Effector CD8-positive, alpha-beta T cell (primary cell): ENCODE measurements at regions not wholly inside any gene's neighbourhood (a gene's known extent, or its start where the extent isn't known, plus 50 kb on each side); places are given as distances from the start of the nearest gene placed in this dataset.

ENCODE experiments used
- DNase-seq: peaks from one replicate; lab custom pipeline; 2025; lab: John Stamatoyannopoulos, UW

DNA sequence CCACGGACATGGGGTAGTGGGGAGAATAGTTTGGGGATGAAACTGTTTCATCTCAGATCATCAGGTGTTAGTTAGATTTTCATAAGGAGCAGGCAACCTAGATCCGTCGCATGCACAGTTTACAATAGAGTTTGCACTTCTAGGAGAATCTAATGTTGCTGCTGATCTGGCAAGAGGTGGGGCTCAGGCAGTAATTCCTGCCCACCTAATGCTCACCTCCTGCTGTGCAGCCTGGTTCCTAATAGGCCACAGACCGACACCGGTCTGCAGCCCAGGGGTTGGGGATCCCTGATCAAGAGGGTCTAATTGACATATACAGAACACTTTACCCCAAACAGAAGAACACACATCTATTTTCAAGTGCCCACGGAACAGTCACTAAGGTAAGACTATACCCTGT is 275.1 kb downstream of the PTPRU start:
- no peak for DNase-seq

DNA sequence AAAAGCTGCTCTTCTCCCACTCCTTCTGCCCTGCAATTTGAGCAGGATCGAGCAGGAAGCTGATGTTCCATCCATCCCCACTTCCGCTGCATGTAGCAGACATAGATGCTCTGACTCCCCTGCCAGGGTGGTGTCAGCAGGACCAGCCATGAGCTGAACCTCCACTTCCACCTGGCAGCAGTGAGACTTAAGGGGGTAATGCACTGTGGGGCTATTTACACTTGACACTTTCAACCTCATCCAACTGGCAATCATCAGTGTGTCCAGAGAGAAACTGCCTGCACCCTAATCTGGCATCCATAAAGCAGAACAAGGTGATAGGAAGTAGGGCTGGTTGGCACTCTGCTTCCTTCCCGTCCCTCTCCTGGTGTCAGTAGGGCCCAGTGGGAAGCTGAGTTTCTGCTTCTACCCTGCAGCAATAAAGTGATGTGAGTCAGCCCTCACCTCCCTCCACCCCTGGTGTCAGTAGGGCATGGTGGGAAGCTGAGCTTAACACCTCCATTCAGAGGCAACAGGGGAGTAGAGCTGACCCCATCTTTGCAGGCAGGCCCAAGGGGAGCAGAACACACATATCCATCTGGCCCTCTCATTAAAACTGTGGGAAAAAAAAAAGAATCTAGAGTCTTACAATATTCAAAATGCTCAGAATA is 272.3 kb downstream of the PTPRU start:
- DNase-seq = no peak

DNA sequence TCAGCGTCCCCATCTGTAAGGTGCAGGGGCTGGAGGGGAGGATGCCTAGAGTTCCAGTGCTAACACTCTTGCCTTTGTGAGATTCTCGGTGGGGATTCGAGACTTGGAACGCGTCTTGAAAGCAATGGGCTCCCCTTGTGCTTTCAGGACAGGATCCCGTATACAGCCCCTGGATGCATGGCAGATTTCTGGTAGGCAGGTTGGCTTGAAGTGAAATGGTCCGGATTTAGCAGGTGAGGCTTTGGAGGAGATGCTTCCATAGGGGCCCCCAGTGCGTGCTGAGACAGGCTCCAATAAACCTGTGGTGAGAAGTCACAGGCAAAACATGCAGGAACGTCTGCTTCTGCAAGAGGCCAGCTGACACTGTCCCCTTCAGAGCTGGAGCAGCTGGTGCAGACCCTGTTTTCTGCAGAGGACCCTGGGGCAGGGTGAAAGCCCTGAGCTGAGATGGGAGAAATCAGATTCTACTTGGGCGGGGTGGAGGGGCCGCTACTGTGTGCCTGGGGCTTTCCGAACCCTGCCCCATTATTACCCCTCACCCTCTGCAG is 270.4 kb downstream of the PTPRU start:
- no peak for DNase-seq

DNA sequence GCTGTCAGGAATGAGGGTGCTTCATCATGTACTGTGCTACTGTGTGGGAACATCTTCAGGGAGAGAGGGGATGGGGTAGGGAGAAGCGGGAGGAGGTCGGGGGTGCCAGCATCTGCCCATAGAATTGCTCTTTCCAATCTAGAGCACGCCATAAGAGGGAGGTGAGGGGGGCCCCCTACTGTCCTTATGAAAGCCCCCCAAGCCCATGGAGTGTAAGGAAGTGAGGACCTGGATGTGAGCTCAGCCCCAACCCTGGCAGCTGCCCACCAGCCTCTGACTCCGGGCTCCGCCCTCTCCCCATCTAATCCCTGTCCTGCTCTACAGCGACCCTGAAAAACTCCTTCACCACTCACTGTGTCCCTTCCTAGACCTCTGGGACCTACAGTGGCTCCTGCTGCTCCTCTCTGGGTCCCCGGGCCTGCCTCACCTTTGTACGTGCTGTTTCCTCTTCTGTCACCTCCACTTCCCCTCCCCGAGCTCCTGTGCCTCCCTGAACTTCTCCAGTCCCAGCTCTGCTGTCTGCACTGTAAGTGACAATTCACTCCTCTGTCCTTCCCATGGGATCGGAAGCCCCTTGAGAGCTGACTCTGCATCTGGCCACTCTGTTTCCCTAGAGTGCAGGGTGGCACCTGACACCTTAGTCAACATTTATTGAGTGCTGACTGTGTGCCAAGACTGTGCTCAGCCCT is 269.4 kb downstream of the PTPRU start:
- no peak for DNase-seq

DNA sequence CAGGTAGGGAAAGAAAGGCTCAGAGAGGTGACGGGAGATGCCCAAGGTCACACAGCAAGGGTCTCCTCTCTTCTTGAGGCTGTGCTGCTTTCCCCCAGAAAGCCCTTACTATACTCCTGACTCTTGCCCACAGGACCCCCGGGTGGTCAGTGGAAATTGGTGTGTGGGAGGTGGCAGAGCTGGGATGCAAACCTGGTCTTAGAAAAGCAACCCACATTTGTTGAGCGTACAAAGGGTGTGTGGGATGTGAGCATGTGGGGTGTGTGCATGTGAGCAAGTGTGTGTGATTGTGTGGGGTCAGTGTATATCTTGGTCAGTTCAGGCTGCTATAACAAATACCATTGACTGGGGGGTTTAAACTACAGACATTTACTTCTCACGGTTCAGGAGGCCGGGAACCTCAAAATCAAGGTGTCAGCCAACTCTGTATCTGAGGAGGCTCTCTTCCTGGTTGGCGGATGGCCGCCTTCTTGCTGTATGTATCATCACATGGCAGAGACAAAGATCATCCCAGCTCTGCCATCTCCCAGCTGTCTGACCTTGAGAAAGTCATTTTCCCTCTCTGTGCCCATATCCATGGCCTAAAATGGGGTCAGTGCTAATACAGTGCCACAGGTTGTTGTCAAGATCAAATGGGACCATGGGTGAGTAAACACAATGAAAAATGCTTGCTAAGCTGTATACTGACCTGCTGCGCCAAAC is 268.5 kb downstream of the PTPRU start:
- DNase-seq = no peak

DNA sequence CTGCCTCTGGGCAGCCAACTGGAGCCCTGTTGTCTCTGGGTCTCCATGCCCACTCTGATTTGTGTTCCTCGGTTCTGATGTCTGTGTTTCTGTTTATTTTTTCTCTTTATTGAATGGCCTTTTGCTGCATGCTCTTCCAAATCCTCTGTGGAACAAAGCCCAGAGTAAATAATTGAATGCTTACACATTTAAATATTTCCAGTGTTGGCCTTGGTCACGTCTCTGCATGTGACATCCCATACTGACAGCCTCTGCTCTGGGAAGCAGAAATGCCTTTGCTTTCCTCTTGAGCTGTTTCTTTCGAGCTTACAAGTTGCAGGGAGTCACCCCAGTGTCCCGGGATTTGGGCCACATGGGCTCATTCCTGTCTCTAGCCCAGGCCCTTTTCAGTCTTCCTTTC is 267.9 kb downstream of the PTPRU start:
- DNase-seq = no peak

DNA sequence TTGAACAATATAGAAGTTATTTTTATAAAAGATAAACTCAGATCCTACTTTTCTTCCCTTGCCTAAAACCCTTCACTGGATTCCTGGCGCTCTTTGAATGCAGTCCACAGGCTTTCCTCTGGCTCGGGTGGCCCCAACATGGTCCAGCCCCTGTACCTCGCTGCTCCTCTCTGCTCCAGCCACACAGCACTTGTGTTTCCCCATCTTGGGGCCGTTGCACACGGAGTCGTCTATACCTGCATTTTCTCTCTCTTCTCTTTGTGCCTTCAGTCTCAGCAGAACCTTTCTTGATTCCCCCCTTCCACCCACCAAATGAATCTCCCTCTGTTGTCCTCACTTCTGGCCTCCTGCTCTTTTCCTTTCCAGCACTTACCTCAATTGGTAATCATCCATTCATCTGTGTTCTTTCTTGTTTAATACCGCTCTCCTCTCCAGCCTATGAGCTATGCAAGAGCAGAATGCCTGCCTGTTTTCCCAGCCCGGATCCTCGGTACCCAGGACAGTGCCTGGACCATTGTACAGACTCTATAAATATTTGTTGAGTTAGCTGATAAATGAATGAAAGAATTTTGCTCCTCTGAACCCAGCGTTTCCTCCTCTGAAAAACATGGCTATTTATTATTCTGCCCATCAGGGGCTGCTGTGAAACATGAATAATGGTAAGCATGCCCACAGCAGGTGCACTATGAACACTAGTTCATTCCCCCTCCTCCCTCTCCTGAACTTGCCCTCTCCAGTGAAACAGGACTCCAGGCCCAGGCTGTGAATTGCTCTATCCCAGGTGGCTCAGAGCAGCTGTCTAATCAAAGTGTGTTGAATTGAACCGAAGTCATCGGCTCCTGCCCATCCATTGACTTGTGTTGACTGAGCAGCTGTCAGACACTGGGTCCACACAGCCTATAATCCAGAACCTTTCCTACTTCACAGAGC is 266.9 kb downstream of the PTPRU start:
- no peak for DNase-seq

DNA sequence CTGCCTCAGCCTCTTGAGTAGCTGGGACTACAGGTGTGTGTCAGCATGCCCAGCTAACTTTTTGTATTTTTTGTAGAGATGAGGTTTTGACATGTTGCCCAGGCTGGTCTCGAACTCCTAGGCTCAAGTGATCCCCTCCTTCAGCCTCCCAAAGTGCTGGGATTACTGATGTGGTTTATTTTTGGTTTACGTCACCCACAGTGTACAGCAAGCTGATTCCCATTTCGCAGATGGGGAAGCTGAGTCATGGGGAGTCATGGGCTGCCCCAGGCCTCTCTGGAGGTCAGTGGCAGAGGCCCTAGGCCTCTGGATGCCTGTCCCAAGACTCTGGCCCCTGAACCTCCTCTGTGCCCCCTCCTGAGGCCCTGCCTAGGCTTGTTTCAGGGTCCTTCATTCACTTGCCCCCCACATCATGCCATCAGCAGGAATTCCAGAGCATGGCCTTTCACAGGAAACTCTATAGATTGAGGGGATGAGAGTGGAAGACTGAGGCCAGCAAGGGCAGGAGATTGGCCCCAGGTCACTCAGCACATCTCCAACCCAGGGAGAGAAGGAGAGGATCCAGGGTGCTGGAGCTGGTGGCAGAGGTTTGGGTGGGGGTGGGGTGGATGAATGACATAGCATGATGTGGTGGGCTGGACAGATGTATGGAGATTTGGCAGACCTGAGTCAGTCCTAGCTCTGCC is 266.0 kb downstream of the PTPRU start:
- DNase-seq = no peak

DNA sequence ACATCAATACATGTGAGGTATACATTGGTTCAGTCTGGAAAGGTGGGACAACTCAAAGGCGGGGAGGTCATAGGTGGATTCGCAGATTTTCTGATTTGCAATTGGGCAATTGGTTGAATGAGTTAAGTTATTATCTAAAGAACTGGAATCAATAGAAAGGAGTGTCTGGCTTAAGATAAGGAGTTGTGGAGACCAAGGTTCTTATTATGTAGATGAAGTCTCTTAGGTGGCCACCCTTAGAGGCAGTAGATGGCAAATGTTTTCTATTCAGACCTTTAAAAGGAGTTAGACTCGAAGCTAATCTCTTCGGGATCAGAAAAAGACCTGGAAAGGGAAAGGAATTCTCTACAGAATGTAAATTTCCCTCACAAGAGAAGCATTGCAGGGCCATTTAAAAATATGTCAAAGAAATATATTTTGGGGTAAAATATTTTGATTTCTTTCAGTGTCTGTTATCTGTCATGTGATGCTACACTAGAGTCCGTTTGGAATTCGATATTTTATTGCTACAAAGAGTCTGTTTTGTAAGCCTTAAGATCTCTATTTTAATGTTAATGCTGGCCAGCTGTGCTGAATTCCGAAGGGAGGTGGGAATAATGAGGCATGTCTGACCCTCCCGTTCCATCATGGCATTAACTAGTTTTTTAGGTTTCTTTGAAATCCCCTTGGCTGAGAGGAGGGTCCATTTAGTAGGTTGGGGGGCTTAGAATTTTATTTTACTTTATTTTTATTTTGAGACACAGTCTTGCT is 265.1 kb downstream of the PTPRU start:
- no peak for DNase-seq

DNA sequence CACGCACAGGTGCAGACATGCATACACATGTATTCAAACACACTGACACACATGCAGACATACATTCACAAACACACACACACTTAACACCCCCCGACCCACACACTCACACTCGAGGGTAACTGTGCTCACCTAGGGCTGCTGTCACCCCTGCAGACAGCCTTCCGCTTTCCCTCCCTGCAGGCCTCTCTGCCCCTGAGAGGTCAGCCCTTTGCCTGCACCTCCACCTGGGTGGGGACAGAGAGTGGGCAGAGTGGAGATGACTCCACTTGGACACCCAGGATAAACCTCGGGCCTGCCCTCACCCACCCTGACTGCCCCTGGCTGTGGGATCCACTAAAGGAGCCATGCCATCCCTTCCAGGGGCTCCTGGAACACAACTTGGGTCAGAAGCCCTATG is 264.3 kb downstream of the PTPRU start:
- DNase-seq = no peak

DNA sequence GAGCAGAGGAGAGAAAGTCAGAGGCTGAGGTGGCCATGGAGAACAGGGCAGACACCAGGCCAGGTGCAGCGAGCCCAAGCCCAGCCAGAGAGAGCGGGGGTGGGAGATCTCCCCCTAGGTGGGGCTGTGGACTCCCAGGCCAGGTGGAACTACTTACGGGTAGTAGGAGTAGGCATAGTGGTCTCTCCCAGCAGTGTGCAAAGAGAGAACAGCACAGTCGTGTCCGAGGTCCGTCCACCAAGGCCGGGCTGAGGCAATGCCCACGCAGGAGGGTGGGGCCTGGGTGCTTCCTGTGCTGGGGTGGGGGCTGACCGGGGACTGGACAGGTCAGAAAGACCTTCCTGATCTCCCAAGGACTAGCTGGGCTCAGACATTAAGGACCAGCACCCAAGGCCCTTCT is 263.7 kb downstream of the PTPRU start:
- DNase-seq = no peak

DNA sequence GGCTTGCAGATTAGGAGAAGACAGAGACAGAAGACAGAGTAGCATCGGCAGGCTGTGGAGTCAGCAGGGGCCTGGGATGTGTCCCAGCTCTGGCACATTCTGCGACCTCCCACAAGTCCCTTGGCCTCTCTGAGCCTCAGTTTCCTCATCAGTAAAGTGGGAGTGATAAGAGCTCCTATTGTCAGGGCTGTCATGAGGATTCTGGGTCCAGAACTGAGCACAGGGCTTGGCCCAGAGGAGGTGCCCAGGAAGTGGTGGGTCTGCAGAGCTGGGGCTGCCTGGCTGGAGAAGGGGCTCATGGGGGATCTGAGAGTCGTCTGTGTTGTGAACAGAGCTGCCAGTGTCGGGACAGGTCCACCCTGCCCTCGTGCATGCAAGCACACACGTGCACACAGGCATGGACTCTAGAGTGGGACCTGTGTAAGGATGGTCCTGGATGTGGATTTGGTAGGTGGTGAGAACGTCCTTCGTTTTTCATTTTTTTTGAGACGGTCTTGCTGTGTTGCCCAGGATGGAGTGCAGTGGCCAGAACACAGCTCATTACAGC is 262.9 kb downstream of the PTPRU start:
- DNase-seq = no peak

DNA sequence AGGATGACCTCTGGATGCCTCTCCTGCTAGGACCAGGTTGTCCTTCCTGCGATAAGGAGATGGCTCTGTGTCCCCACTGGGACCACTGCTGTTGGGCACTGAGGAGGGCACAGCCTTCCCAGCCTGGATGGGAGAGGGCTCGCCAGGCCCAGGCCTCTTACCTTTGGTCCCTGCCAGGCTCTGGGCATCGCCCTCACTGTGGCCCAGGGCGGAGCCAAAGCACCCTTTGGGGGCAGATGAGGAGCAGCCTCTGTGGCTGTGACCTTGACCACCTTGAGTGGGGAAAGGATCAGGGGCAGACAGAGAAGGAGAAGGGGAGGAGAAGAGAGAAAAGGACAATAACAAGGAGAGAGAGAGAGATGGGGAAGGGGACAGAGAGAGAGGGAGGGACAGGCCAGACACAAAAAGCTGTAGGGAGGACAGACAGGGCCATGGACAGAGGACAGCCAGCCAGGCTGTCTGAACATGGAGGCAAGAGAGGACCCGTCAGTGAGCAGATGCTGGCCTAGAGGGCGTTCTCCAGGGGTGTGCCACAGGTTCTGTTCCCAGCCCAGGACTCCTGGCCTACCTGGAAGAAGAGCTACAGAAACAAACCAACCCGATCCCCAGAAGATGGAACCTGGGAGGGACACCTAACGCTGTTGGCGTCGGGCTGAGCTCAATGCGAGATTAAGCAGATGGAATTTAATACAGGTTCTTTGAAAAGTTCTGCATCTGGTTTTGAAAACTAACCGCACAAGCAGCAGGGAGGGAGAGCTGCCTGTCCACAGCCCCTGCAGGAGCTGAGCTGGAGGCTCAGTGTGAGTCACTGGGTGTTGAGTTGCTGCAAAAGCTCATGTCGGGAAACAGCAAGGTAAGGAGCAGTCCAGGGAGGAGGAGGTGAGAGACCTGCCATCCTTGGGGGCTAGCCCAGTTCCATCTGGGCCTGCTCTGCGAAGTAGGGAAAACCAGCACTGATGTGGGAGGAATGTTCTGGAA is 262.1 kb downstream of the PTPRU start:
- DNase-seq = no peak

DNA sequence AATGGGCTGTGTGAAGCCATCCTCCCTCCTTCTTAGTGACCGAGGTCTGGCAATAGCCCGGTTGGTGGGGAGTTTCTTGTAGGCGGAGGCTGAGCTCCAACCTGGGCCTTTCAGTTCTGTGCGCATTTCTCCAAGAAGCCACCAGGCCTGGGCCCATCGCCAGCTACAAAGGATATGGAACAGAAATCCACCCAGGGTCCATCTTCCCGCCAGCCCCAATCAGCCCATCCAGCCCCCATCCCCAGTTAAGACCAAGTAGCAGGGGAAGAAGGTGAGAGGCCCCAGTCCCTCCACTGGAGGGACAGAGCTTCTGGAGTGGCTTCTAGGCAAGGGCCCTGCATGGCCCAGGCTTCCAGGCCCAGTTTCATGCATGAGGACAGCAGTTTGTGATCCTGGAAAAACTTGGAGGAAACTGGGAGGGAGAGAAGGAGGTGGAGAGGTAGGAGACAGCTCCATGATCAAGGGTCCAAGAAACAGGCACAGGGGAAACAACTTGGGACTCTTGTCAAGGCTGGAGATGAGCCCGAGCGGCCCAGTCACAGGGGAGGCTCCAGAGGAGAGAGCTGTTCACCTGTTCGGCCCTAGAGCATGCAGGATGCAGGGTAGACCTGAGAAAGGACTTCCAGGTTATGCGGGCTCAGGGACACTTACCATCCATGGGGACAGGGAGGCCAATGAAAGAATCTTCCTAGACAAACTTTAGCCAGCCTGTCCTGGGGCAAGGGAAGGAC is 261.2 kb downstream of the PTPRU start:
- DNase-seq = no peak

DNA sequence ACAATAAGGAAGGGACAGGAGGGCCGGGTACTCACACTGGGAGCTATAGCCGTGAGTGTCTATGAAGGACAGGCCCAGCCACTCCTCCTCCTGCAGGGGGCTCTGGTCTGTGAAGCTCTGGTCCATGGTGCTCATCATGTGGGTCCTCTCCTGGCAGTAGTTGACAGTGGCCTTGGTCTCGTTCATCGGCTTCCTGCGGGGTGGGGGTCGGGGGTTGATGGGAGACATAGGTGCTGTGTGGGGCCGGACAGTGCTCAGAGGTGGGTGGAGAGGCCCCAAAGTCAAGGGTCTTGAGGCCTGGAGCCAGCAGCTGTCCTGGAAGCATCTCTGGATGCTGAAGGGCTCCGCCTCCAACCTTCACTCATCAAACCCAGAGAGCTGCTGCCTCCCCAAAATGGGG is 260.4 kb downstream of the PTPRU start:
- DNase-seq = no peak

DNA sequence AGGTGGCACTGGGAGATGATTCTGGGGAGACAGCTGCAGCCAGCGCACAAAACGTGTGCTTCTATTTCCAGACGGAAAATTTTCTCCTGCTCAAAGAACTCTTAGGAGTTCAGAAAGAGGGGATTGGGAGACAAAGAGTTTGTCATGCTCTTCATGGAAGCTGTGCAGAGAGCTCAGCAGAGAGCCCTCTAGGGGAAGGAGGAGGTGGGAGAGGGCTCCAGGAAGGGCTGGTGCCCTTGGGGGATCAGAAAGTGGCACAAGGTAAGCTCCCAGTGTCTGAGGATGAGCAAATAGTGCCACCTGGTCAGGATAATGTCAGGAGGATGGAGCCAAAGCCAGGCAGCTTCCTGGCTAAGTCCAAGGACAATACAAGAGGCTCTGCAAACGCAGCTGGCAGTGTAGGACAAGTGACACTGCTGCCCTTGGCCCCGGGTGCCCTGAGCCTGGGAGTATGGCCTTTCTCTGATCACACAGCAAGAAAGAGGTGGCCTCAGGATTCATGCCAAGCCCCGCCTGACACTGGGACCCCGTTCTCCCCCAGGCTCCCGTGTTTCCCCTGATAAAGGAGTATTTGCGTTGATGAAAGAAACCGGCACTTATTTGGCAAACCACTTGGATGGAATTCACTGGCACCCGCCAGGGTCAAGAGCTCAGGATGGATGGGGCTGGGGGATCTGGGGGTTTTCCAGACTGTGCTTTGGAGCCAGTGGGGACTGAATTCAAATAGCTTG is 254.0 kb downstream of the PTPRU start:
- no peak for DNase-seq

DNA sequence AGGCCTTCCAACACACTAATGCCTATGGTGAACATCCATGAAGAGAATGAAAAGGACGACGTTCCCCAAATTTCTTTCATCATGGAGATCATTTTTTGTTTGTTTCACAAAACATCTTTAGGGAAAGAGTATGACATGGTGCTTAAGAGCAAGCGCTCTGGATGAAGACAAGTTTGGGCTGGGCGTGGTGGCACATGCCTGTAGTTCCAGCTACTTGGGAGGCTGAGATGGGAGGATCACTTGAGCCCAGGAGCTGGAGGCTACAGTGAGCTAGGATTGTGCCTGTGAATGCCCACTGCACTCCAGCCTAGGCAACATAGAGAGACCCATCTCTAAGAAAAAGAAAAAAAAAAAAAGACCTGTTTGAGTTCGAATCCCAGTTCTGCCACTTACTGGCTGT is 253.1 kb downstream of the PTPRU start:
- no peak for DNase-seq
